Right kidney (tissue), 1 donor: ENCODE measurements at regions not wholly inside any gene's neighbourhood (a gene's known extent, or its start where the extent isn't known, plus 50 kb on each side); places are given as distances from the start of the nearest gene placed in this dataset.
"Not testable (repeated sequence)": the region's sequence is repeated elsewhere in the genome, so short reads cannot be mapped to it uniquely, and the experiment has no call there.

Experiments
- DNase-seq: peaks from one replicate; pipeline ENCODE4 v3.0.0-alpha.2; 2016

DNA sequence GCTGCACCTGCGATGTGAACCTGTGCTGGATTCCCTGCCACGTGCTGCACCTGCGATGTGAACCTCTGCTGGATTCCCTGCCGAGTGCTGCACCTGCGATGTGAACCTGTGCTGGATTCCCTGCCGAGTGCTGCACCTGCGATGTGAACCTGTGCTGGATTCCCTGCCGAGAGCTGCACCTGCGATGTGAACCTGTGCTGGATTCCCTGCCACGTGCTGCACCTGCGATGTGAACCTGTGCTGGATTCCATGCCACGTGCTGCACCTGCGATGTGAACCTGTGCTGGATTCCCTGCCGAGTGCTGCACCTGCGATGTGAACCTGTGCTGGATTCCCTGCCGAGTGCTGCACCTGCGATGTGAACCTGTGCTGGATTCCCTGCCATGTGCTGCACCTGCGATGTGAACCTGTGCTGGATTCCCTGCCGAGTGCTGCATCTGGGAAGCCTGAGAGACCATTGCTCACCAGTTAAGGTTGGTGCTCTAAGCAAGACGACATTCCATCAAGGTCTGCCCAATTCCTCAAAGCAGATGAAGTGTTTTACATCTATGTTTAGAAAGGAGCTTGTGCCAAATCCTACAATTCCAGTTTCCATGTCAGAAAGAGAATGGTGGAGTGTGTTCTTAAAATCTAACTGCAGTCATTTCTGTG is 176.5 kb upstream of the B3GAT1 start:
- DNase-seq, result not testable (repeated sequence)

DNA sequence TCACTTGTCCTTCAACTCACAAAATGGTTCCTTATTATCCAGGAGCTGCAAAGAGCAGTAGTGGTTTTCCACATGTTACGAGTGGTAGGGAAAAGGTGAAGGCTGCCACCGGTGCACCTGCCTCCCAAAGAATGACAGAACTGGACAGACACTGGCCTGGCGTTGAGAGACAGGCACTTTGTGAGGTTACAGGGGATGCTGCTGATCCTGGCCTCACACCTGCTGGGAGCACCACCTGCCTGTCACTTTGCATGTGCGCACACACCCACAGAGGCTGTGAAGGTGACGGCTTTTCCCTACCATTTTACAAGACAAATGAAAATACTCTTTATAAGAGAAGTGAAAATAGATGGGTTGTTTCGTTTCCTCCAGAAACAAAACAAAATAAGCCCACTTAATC is 175.3 kb upstream of the B3GAT1 start:
- DNase-seq, result no peak

DNA sequence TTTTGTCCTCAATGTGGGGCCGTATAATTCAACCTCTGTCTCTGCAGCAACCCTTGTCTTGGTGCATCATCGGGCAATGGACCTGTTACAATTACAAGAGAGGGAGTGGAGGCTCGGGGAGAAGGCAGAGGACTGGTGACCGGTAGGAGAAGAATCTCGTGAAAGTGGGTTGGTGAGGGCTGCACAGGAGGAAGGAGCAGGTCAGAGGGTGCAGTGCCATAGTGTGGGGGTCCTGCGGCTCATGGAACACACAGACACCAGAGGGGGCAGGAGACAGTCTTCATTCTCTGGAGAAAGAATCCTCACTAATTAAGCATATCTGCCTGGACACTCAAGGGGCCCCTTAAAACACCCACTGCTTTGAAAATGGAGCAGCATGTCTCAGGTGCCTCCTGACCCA is 174.7 kb upstream of the B3GAT1 start:
- DNase-seq, result no peak

DNA sequence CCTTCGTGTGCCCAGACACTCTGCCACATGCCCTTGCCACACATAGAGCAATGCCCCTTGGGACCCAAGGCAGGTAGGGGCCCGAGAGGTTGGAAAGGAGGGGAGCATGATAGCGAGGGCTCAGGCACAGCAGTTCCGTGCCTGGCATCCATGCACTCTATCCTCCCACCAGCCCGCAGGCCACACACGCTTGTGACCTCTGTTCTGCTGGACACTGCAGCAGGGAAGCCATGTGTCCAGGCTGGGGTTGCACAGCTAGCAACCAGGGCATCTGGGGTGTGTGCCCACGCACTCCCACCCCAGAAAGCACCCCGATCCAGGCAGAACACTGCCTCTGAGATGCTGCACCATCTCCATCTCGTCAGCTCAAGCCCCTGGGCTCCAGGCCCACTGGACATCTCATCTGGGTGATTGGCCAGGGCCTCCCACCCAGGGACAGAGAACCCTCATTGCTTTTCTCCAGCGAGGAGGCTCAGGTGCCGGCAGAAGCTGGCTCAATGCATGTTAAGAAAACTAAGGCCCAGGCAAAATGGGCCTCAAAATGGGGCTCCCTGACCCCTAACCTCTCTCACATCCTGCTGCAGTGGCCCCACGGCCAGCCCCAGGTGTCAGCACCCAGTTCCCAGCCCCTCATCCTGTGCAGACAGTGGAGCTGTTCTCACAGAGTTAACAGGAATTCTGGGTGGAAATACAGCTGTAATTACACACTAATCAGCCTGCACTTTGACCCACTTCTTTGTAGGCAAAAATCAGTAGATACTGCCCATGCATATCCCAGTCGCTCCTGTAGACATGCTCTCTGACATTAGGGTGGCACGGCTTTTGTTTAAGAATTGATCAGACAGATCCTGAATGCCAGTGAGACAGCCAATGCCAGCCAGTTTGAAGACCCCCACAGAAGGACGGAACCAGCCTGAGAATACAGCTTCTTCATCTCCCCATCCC is 173.9 kb upstream of the B3GAT1 start:
- DNase-seq, result no peak

DNA sequence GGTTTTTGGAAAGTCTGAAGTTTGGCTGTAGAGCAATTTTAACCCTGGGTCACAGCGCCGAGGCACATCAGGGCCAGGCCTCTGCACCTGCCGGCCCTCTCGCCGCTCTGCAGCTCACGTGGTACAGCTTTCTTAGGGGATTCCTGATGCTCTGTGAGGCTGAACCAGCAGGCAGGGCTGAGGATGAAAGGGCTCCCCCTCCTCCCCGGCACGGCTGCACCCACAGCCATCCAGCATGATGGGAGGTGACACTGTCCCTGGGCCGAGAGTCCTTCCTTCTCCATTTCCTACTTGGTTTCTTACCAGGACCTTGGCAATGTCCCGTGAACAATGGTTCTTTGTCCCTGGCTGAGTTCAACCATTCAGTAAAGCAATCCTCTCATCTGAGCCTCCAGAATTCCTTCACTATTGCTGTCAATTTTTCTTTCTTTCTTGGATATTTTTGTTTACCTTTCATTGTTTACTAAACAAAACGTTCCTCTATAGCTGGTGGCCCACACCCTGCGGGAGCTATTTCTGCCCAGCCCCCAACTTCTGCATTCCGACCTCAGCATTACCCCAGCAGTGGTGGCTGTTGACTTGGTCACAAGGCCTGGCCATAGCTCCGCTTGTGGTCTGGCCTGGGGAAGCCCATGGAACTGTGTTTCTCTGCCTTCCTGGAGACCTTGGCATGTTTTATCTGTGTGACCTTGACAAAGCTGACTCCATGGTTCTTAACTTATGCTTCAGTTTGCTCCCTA is 172.8 kb upstream of the B3GAT1 start:
- peak; percentile 52 for DNase-seq

DNA sequence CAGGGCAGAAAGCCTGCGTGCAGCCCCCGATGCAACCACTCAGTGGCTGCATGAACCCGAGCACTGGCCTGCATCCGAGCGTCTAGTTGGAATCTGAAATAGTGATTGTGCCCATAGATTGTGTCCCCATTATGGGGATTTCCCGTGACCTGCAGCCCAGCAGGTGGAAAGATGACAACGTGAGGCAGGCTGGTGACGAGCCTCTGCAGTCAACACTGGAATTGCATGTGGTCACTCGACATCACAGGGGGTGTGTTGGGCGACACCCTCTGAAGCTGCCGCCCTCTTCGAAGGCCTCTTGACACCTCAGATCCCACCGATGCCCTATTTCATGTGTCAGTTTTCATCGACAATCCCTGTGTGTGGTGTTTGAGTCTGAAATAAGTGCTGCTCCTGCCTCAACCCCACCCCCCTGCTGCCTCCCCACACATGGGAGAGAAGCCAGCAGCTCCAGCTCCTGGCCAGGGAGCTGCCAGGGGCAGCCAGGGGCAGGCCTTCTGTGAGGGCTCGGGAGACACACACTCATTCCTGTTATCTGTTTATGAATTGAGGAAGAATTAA is 172.0 kb upstream of the B3GAT1 start:
- no peak for DNase-seq

DNA sequence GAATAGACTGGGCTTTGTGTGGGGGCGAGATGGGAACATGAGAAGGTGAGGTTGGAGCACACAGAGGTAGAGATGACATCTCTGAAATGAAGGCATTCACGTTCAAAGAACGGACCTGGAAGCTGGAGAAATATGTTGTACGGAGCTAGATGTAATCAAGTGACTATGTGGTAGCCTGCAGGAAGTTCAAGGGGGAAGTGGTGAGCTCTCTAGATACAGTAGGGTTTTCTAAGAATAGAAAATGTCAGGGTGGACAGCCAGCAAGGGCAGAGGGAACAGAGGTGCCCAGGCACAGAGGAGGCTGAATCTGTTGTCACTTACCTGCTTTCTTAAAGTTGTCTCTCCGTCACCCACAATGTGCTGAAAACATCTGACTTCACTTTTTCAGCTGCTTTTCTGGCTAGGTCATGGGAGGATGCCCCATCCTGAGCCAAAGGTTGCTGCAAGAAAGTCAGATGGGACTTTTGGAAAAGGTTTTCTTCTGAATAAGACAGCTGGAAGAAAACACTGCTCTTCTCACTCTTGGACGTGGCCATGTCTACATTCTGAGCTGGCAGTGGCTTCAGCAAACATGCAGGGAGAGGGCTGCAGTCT is 171.5 kb upstream of the B3GAT1 start:
- no peak for DNase-seq

DNA sequence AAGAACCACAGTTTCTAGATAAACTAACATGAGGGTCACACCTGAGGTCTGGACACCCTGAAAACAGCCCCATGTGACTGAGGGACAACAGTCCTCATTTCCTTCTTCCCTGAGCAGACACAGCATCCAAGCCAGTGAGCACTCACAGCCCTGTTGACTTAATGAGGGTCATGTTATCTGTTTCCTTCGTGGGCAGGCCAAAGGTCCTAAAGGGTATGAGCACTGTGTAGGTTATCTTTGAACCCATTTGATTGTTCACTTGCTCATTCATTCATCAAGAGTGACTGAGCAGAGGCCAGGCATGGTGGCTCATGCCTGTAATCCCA is 170.7 kb upstream of the B3GAT1 start:
- no peak for DNase-seq

DNA sequence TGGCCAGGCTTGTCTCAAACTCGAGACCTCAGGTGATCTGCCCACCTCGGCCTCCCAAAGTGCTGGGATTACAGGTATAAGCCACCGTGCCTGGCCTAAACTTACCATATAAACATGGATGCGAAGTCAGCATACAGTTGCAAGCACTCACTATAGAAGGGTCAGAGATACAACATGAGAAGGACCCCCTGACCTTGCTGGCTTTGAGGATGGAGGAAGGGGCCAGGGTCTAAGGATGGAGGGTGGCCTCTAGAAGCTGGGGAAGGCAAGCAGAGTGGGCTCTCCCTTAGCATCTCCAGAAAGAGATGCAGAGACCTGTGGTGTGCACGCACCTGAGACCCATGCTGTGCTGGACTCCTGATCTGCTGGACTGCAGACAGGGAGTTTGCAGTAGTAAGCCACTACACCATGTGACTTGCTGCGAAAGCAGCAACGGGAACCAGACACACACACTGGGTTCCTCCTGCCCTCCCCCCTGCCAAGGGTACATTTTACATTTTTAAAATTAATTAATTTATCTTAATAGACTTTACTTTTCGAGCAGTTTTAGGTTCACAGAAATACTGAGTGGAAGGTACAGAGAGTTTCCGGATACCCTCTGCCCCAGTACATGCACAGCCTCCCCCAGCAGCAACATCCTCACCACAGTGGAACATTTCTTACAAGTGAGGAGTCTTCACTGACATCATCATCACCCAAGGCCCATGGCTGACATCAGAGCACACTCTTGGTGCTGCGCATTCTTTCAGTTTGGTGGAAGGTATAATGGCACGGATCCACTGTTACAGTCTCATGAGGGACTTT is 170.1 kb upstream of the B3GAT1 start:
- DNase-seq, result no peak

DNA sequence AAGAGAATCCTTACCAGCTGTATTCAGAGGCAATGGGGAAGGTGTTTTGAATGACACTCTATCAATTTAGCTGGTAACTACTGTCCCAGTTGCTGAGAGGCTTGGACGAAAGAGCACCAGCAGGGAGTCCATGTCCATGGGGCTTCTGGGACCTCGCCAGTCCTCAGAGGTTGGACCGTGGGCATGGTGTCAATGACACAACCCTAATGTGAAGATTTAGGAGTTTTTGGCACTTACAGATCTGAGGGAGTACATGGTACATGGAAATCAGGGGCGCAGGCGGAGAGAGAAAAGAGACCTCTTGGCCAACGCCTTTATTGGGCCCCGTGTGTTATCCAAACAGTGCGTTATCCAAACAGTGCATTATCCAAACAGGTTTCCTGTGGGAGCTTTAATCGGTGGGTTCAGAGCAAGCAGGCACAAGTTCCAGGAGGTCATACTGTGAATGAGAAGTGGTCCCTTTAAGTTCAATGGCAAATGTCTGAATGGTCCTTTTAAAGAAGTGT is 169.1 kb upstream of the B3GAT1 start:
- no peak for DNase-seq

DNA sequence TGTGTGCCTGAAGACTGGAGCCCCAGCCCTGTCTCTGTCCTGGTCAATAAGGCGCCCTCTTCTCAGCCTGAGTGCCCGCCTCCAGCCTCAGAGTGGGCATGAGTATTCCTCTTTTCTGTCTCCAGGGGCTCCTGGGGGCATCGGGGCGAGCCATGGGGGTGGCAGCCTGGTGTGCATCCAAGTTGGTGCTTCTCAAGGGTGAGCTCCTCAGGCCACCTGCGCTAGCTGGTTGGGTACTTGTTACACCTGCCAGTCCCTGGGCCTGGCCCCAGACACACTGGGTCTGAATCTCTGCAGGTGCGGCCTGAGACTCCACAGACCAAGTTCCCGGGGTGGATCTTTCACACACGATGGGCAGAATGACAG is 168.6 kb upstream of the B3GAT1 start:
- DNase-seq, result no peak

DNA sequence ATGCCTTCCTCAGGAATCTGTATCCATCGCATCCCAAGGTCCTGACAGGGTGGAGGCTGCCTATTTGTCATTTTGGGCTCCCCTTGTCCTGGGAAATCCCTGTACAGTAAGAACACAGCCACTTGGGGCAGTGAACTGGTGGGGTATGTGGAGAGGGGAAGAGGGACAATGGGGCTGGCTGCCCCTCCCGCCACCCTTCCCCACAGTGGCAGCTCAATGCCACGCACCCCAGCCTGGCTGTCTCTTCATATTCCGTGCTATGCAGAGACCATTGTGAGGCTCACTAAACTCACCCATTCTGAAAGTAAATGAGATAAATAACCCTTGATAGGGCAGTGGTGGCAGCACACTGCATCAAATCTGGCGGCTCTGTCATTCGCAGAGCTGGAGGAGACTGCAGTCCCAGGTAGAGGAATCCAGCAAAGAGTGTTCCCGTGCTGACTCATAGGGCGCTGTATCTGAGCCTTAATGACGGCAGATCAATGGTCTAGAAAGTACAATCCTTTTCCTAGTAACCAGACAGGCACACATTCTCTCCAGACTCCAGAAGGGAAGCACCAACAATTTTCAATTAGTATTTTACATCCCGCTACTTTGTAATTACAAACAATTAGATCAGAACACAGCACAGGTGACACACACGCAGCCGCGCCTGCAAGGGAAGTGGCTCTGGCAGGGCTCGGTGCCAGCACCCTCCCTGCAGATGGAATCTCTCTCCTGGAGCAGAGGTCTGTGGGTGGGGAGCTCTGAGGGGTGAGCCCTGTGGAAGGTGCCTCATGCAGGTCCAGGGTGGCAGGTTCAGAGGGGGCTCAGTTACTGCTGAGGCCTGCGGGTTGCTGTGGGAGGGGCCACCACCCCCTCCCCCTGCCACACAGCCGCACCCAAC is 167.9 kb upstream of the B3GAT1 start:
- no peak for DNase-seq

DNA sequence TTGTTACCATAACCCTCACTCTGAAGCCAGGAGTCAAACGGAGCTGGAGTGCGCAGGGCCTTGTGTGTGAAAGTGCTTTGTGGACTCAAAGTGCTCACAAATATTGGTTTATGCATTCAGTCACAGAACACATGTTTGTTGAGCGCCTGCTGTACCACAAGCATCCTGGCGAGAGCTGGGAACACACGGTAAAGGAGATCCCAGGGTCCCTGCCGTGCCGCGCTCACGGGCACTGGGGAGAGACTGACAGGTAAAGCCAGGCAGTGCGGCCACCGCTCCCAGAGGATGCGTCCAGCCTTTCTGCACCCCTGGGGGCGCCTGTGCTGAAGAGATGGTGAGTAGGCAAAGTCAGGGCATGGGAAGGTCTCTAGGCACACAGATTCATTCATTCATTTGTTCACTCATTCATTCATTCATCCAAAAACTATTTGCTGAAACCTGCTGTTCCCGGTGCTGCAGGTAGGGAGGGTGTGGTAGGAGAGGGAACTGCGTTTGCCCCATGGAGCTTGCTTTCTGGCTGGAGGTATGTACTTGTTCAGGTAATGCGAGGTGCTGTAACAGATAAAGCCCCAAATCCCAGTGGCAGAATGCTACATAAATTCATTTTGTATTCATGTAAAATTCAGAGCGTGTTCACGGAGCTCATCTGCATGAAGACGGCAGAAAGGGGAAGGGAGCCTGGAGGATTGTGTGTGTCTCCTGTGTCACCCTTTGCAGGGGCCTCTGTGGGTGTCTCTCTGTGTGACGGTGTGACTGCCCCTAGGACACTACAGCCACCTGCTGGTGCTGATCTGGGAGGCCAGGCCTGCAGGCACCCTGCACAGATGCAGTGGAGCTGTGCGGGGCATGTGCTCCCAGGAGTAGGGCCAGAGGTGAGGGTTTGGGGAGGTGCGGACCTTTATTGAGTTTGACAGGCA is 167.0 kb upstream of the B3GAT1 start:
- DNase-seq, result no peak

DNA sequence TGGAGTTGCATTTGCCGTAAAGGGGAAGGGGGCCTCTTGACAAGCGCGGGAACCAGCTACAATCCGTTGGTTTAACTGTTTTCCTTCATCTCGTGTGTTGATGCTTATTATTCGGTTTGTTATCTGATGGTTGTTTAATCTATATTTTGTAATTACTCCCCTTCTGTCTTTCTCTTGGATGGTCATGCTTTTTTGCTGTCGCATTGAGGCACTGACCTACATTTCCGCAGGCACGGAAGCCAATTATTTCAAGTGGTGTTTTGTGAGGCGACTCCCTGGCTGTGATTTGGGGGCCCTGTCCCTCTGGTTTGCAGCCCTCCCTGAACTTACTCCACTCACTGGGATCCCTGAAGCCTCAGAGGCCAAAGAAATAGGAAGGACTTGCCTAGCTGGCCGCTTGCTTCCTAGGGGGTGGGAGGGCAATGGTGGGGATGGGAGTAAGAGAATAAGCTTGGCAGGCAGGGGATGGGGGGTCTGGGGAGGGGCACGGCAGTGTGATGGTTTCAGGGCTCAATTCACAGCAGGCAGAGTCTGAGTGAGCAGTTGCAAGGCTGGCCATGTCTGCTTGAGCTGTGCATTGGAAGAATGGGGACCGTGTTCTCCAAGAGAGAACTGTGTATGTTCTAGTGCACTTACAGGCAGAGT is 165.8 kb upstream of the B3GAT1 start:
- DNase-seq, result no peak

DNA sequence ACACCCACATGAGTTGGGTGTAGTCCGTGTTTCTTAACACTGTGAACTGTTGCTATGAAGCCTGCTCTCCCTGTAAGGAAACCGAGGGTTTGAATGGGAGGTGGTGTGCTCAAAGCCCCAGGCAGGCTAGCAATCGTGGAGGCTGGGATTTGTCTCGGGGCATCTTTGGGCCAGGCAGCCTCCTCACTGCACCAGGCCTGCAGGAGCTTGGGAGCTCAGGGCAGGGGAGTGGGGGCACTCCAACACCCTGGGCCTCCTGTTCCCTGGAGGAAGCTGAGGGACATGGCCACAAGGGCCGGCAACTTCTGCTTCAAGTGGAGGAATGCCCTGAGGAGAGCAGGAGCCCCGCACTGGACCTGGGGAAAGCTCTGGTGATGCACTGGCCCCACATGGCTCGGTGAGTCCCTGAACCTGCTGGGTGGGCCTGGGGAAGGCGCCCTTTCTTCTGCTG is 164.7 kb upstream of the B3GAT1 start:
- no peak for DNase-seq

DNA sequence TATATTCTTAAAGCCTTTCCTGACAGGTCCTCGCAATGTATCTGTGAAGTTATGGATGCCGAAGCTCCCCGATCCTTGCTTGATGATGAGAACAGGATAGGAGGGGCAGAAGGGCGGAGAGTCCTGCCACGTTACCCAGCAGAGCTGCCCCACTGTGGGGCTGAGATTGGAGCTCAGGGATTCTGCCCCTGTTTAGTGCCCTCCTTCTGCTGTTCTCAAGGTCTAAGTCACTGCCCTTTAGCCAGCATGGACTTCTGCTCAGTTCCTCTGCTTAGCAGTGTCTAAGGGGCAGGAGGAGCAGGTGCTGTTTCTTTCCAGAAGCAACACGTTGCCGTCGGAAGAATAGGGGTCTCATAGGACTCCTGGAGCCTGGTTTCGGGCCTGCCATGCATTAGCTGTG is 164.2 kb upstream of the B3GAT1 start:
- no peak for DNase-seq

DNA sequence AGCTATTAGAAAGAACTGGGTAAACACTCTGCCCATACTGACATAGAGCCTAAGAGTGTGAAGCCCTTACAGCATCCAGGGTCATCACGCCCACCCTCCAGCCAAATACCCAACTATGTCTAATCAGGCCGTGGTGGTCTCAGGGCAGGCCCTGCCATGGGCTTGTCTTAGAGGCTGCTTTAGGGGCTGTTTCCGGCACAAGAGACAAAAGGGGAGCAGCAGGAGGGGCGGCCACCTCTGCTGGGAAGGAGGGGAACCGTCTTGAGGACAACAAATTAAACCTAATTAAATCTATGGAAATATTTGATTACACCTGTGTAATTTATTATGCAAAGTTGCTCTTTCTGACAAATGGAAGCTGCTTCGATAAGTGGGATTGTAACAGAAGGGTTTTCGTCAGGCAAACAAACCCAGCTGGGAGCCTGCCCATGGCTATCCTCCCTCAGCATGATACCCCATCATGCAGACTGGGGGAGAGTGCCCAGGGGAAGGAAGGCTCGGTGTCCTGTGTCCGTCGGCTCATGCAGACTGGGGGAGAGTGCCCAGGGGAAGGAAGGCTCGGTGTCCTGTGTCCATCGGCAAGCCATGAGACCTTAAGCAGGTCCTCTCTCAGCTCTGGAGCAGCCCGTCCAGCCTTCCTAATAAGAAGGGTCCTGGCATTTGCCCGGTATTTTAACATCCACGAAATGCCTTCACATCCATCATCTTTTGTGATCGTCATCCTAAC is 163.6 kb upstream of the B3GAT1 start:
- DNase-seq, result no peak

DNA sequence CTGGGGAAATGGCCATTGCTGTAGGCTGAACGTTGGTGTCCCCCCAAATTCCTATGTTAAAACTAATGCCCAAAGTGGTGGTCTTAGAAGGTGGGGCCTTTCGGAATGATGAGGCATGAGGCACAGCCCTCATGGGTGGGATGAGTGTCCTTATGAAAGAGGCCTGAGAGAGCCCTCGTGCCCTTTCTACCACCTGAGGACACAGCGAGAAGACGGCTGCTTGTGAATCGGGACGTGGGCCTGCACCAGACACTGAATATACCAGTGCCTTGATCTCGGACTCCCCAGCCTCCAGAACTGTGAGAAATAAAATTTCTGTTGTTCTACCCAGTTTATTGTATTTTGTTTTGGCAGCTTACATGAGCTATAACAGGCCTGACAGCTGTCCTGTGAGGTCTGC is 162.9 kb upstream of the B3GAT1 start:
- DNase-seq, result no peak
